Colonic mucosa (tissue), 4 donors: ENCODE measurements at regions not wholly inside any gene's neighbourhood (a gene's known extent, or its start where the extent isn't known, plus 50 kb on each side); places are given as distances from the start of the nearest gene placed in this dataset.

ENCODE experiments used
- DNase-seq: peaks from one replicate; pipeline ENCODE4 v3.0.0-alpha.2; 2020
- H3K27ac ChIP-seq: fragments of 200-600 bp; one replicate; pipeline ENCODE4 v1.8.0; 2021
- H3K27me3 ChIP-seq: fragments of 200-600 bp; one replicate; pipeline ENCODE4 v1.8.0; 2021
- H3K36me3 ChIP-seq: fragments of 200-600 bp; one replicate; pipeline ENCODE4 v1.8.0; 2021
- H3K4me1 ChIP-seq: fragments of 200-600 bp; one replicate; pipeline ENCODE4 v1.8.0; 2021; ENCODE audit warnings: mild to moderate bottlenecking
- H3K4me3 ChIP-seq: fragments of 200-600 bp; one replicate; pipeline ENCODE4 v1.8.0; 2021
- H3K9ac ChIP-seq, 2 donors: one replicate each; pipeline ENCODE4 v1.7.0; 2013; ENCODE audit warnings: control low read depth in 2 of 2, low read depth in 2 of 2, low read length in 2 of 2
- H3K9me3 ChIP-seq: fragments of 200-600 bp; one replicate; pipeline ENCODE4 v1.8.0; 2021
- CTCF ChIP-seq: fragments of 200-600 bp; IDR thresholded peaks from one replicate; pipeline ENCODE4 v1.8.0; 2022; ENCODE audit warnings: antibody characterized with exemption, mild to moderate bottlenecking
- intact Hi-C: fragments of 100-400 bp; cut with DNase I; formaldehyde crosslinking; loops from one replicate; pipeline ENCODE4 v1.14.1; 2022
- donor health status: healthy.
- donor health status: DM: no; HTN: no; CAD: no.
- donor health status: DM: no; HTN: no; CAD: no.

- no peak for DNase-seq
- H3K4me1 ChIP-seq, result no peaks in the 10 kb centered on the region
Observed at GRCh38 chr4:182144626-182145333, 98.4 kb upstream of the TENM3 start.

GRCh38 chr4:182145334-182145905 lies 97.8 kb upstream of the TENM3 start:
- Histone ChIP-seq H3K36me3 (no peaks in the 10 kb centered on the region), H3K27me3 (peaks cover 53% of the 10 kb centered on the region), H3K4me1 (no peaks in the 10 kb centered on the region), H3K27ac (no peak overlapping the region), H3K4me3 (peak overlapping the region; percentile 42), H3K9me3 (no peaks in the 10 kb centered on the region), H3K9ac (no peak overlapping the region)
- DNase-seq, result no peak
- intact Hi-C loops, result no loop called here
- no peak for TF ChIP-seq CTCF

More at GRCh38 chr4:182144626-182145333, 98.4 kb upstream of the TENM3 start:
- Histone ChIP-seq H3K9me3 (no peaks in the 10 kb centered on the region), H3K36me3 (no peaks in the 10 kb centered on the region), H3K27ac (no peak overlapping the region), H3K9ac (no peak overlapping the region), H3K27me3 (peaks cover 59% of the 10 kb centered on the region), H3K4me3 (peak overlapping the region; percentile 42)
- TF ChIP-seq CTCF, result no peak
- intact Hi-C loops, result no loop called here

- Histone ChIP-seq H3K27me3 (peaks cover 33% of the 10 kb centered on the region), H3K36me3 (no peaks in the 10 kb centered on the region), H3K27ac (no peak overlapping the region), H3K9ac (no peak overlapping the region), H3K4me3 (no peak overlapping the region), H3K4me1 (no peaks in the 10 kb centered on the region), H3K9me3 (no peaks in the 10 kb centered on the region)
- no peak for TF ChIP-seq CTCF
- intact Hi-C loops, result no loop called here
- no peak for DNase-seq
Observed at GRCh38 chr4:182147391-182147790, 95.8 kb upstream of the TENM3 start.

GRCh38 chr4:182150645-182151044 lies 92.6 kb upstream of the TENM3 start:
- Histone ChIP-seq H3K27me3 (peaks cover 3% of the 10 kb centered on the region), H3K4me3 (no peak overlapping the region), H3K27ac (no peak overlapping the region), H3K36me3 (no peaks in the 10 kb centered on the region), H3K9me3 (no peaks in the 10 kb centered on the region), H3K4me1 (no peaks in the 10 kb centered on the region), H3K9ac (no peak overlapping the region)
- no peak for DNase-seq
- intact Hi-C loops, result no loop called here
- no peak for TF ChIP-seq CTCF

- Histone ChIP-seq H3K27ac (no peak overlapping the region), H3K4me3 (no peak overlapping the region), H3K9me3 (no peaks in the 10 kb centered on the region), H3K36me3 (no peaks in the 10 kb centered on the region), H3K4me1 (no peaks in the 10 kb centered on the region), H3K27me3 (no peaks in the 10 kb centered on the region), H3K9ac (no peak overlapping the region)
- TF ChIP-seq CTCF, result no peak
- DNase-seq, result no peak
- intact Hi-C loops, result no loop called here
Observed at GRCh38 chr4:182155806-182156205, 87.4 kb upstream of the TENM3 start.
